OCI-LY7 (cell line): ENCODE measurements at regions not wholly inside any gene's neighbourhood (a gene's known extent, or its start where the extent isn't known, plus 50 kb on each side); places are given as distances from the start of the nearest gene placed in this dataset.
A peak's percentile ranks its signal among the peaks of the same experiment; 100 is the strongest.

Experiments used
- BruUV-seq: library from RNA; stranded (reverse); fragments of 400-500 nt; replicated peaks from 2 replicates; lab custom pipeline; 2021; lab: Mats Ljungman, UMichigan
- CTCF ChIA-PET: fragments of 300-600 bp; sonication (Branson Sonifier 250); formaldehyde crosslinking; loops from one replicate; lab custom pipeline; 2022; ENCODE audit warnings: antibody characterized with exemption; ENCODE audit not compliant: unreplicated experiment; lab: Charles Lee
- POLR2A ChIA-PET: fragments of 300-600 bp; sonication (Branson Sonifier 250); formaldehyde crosslinking; loops from one replicate; lab custom pipeline; 2022; ENCODE audit warnings: antibody characterized with exemption; lab: Charles Lee
- DNase-seq: peaks from one replicate; pipeline ENCODE4 v3.0.0-alpha.2; 2015; ENCODE audit warnings: low spot score
- H2AFZ ChIP-seq: fragments of 200-600 bp; sonication (generic), shearing (Covaris generic); 2 replicates; pipeline ENCODE4 v1.6.1; 2014; ENCODE audit warnings: mild to moderate bottlenecking, antibody characterized with exemption, low read length, moderate library complexity
- H3K27ac ChIP-seq: fragments of 200-600 bp; sonication (generic); 2 replicates; pipeline ENCODE4 v1.5.1; 2014; ENCODE audit warnings: mixed run types, low read depth, mild to moderate bottlenecking, moderate library complexity, low read length, inconsistent platforms; ENCODE audit not compliant: poor library complexity, severe bottlenecking
- H3K36me3 ChIP-seq: fragments of 200-600 bp; sonication (generic); 2 replicates; pipeline ENCODE4 v1.6.1; 2014; ENCODE audit warnings: mild to moderate bottlenecking, antibody characterized with exemption, low read length, moderate library complexity, mixed read lengths; ENCODE audit not compliant: insufficient read depth
- H3K4me1 ChIP-seq: fragments of 200-600 bp; sonication (generic); 2 replicates; pipeline ENCODE4 v1.5.1; 2014; ENCODE audit warnings: mild to moderate bottlenecking, low read length; ENCODE audit not compliant: insufficient read depth, poor library complexity, severe bottlenecking
- H3K4me2 ChIP-seq: fragments of 200-600 bp; sonication (generic); 2 replicates; pipeline ENCODE4 v1.6.1; 2014; ENCODE audit warnings: mild to moderate bottlenecking, low read length
- H3K4me3 ChIP-seq: fragments of 200-600 bp; sonication (generic); 2 replicates; pipeline ENCODE4 v1.5.1; 2014; ENCODE audit warnings: mild to moderate bottlenecking, low read depth, low read length; ENCODE audit not compliant: poor library complexity, severe bottlenecking
- H3K79me2 ChIP-seq: fragments of 200-600 bp; sonication (generic); 2 replicates; pipeline ENCODE4 v1.6.1; 2016; ENCODE audit warnings: low read depth, mild to moderate bottlenecking, low read length, moderate library complexity, mixed read lengths; ENCODE audit not compliant: insufficient read depth
- H3K9me2 ChIP-seq: fragments of 200-600 bp; sonication (generic); 2 replicates; pipeline ENCODE4 v1.6.1; 2016; ENCODE audit warnings: mild to moderate bottlenecking, low read length, mixed read lengths; ENCODE audit not compliant: insufficient read depth
- H3K9me3 ChIP-seq: fragments of 200-600 bp; sonication (generic); 2 replicates; pipeline ENCODE4 v1.6.1; 2014; ENCODE audit warnings: mild to moderate bottlenecking, mixed run types, low read length, mixed read lengths
- H4K20me1 ChIP-seq: fragments of 200-600 bp; sonication (generic); 2 replicates; pipeline ENCODE4 v1.6.1; 2014; ENCODE audit warnings: mild to moderate bottlenecking, antibody characterized with exemption, low read length, moderate library complexity, mixed read lengths; ENCODE audit not compliant: insufficient read depth
- CTCF ChIP-seq: fragments of 200-600 bp; sonication (generic); conservative IDR thresholded peaks from 2 replicates; pipeline ENCODE4 v1.5.1; 2014; ENCODE audit warnings: mild to moderate bottlenecking, antibody characterized with exemption, low read length, moderate library complexity, mixed read lengths
- EZH2phosphoT487 ChIP-seq: fragments of 200-600 bp; sonication (generic); IDR thresholded peaks from 2 replicates; pipeline ENCODE4 v1.6.1; 2018; ENCODE audit warnings: low read depth, borderline replicate concordance, mild to moderate bottlenecking, mixed run types, antibody characterized with exemption, low read length, moderate library complexity, mixed read lengths
- intact Hi-C: fragments of 100-400 bp; cut with micrococcal nuclease; formaldehyde crosslinking; loops from one replicate; pipeline ENCODE4 v1.10.0; 2022; ENCODE audit not compliant: unreplicated experiment

GRCh38 chr6:45721665-45722064 is 294.0 kb downstream of the CLIC5 start:
- ChIA-PET POLR2A (interaction anchor here (0.6 to 0.7 kb wide), 2 partner anchors 156 to 360 kb away, joined by 3 read pairs; no protein-coding TSS in a partner anchor), CTCF (no interaction called here)
- Histone ChIP-seq H3K4me2 (no peak overlapping the region), H2AFZ (no peak overlapping the region), H3K36me3 (no peaks in the 10 kb centered on the region), H4K20me1 (no peaks in the 10 kb centered on the region), H3K4me3 (no peak overlapping the region), H3K79me2 (no peaks in the 10 kb centered on the region), H3K27ac (no peak overlapping the region), H3K4me1 (no peaks in the 10 kb centered on the region), H3K9me2 (no peaks in the 10 kb centered on the region), H3K9me3 (no peaks in the 10 kb centered on the region)
- intact Hi-C loops = no loop called here
- DNase-seq = no peak
- no TSS peak for BruUV-seq
- TF ChIP-seq CTCF (peak; percentile 56), EZH2phosphoT487 (no peak)

- Histone ChIP-seq H4K20me1 (no peaks in the 10 kb centered on the region), H2AFZ (no peak overlapping the region), H3K4me1 (no peaks in the 10 kb centered on the region), H3K4me2 (no peak overlapping the region), H3K36me3 (no peaks in the 10 kb centered on the region), H3K79me2 (no peaks in the 10 kb centered on the region), H3K4me3 (no peak overlapping the region), H3K9me2 (no peaks in the 10 kb centered on the region), H3K9me3 (no peaks in the 10 kb centered on the region), H3K27ac (no peak overlapping the region)
- TF ChIP-seq EZH2phosphoT487 (no peak), CTCF (no peak)
- ChIA-PET POLR2A (no interaction called here), CTCF (no interaction called here)
- no TSS peak for BruUV-seq
- DNase-seq = no peak
- intact Hi-C loops = loop anchor here (10.0 kb wide), 4 partner anchors 206 to 1064 kb away; no protein-coding TSS in a partner anchor
Observed at GRCh38 chr6:45718871-45719270, 296.8 kb downstream of the CLIC5 start.

- POLR2A ChIA-PET = no interaction called here
- no peaks in the 10 kb centered on the region for H3K4me1 ChIP-seq
- H3K9me3 ChIP-seq = no peaks in the 10 kb centered on the region
- CTCF ChIA-PET = no interaction called here
- no peak overlapping the region for H3K4me3 ChIP-seq
- H2AFZ ChIP-seq = no peak overlapping the region
- H3K9me2 ChIP-seq = no peaks in the 10 kb centered on the region
- H3K36me3 ChIP-seq = no peaks in the 10 kb centered on the region
- no TSS peak for BruUV-seq
- intact Hi-C loops = loop anchor here (10.0 kb wide), 4 partner anchors 207 to 1063 kb away; no protein-coding TSS in a partner anchor
- TF ChIP-seq CTCF = no peak
- no peak for TF ChIP-seq EZH2phosphoT487
- H3K27ac ChIP-seq = no peak overlapping the region
- H4K20me1 ChIP-seq = no peaks in the 10 kb centered on the region
- H3K79me2 ChIP-seq = no peaks in the 10 kb centered on the region
- H3K4me2 ChIP-seq = no peak overlapping the region
- no peak for DNase-seq
Observed at GRCh38 chr6:45718131-45718530, 297.5 kb downstream of the CLIC5 start.
